SIG-M5 treated with dmso at 0.1 percent for 504 hours (cell line): ENCODE measurements at regions not wholly inside any gene's neighbourhood (a gene's known extent, or its start where the extent isn't known, plus 50 kb on each side); places are given as distances from the start of the nearest gene placed in this dataset.
"Not testable (repeated sequence)": the region's sequence is repeated elsewhere in the genome, so short reads cannot be mapped to it uniquely, and the experiment has no call there.

ENCODE experiments used
- DNase-seq: peaks from one replicate; lab custom pipeline; 2025; ENCODE audit not compliant: unreplicated experiment; lab: John Stamatoyannopoulos, UW

GRCh38 chr1:55535724-55536544 lies 320.8 kb upstream of the USP24 start:
- DNase-seq = no peak

GRCh38 chr1:55534565-55535121 lies 319.5 kb upstream of the USP24 start:
- no peak for DNase-seq

- DNase-seq = no peak
Observed at GRCh38 chr1:55531644-55532043, 316.5 kb upstream of the USP24 start.

- DNase-seq = no peak
Observed at GRCh38 chr1:55530749-55531478, 315.8 kb upstream of the USP24 start.

GRCh38 chr1:55529017-55529416 lies 313.9 kb upstream of the USP24 start:
- no peak for DNase-seq

- DNase-seq = no peak
Observed at GRCh38 chr1:55527831-55528230, 312.7 kb upstream of the USP24 start.

- no peak for DNase-seq
Observed at GRCh38 chr1:55526716-55527115, 311.6 kb upstream of the USP24 start.

- DNase-seq = no peak
Observed at GRCh38 chr1:55524006-55524405, 308.8 kb upstream of the USP24 start.

- DNase-seq = no peak
Observed at GRCh38 chr1:55522982-55523381, 307.8 kb upstream of the USP24 start.

- no peak for DNase-seq
Observed at GRCh38 chr1:55522353-55522903, 307.3 kb upstream of the USP24 start.

GRCh38 chr1:55520861-55521260 lies 305.7 kb upstream of the USP24 start:
- DNase-seq = no peak

GRCh38 chr1:55519937-55520683 lies 304.9 kb upstream of the USP24 start:
- DNase-seq = no peak

- DNase-seq = no peak
Observed at GRCh38 chr1:55519276-55519675, 304.1 kb upstream of the USP24 start.

- no peak for DNase-seq
Observed at GRCh38 chr1:55517036-55517435, 301.9 kb upstream of the USP24 start.

- not testable (repeated sequence) for DNase-seq
Observed at GRCh38 chr1:55514571-55514970, 299.4 kb upstream of the USP24 start.

- no peak for DNase-seq
Observed at GRCh38 chr1:55512466-55512865, 297.3 kb upstream of the USP24 start.

GRCh38 chr1:55507578-55507931 lies 292.4 kb upstream of the USP24 start:
- no peak for DNase-seq

- DNase-seq = no peak
Observed at GRCh38 chr1:55506740-55507577, 291.8 kb upstream of the USP24 start.

- no peak for DNase-seq
Observed at GRCh38 chr1:55505326-55505725, 290.2 kb upstream of the USP24 start.

- DNase-seq = no peak
Observed at GRCh38 chr1:55504306-55504731, 289.2 kb upstream of the USP24 start.
